CD4-positive, alpha-beta memory T cell (primary cell): ENCODE measurements at regions not wholly inside any gene's neighbourhood (a gene's known extent, or its start where the extent isn't known, plus 50 kb on each side); places are given as distances from the start of the nearest gene placed in this dataset.

Experiments used
- CTCF ChIA-PET: fragments of 350-600 bp; sonication (Branson Sonifier 250); formaldehyde crosslinking; loops from one replicate; lab custom pipeline; 2021; ENCODE audit warnings: inconsistent platforms; ENCODE audit not compliant: partially characterized antibody; lab: Charles Lee
- POLR2A ChIA-PET: fragments of 350-600 bp; sonication (Branson Sonifier 250); formaldehyde crosslinking; loops from one replicate; lab custom pipeline; 2021; ENCODE audit not compliant: partially characterized antibody; lab: Charles Lee
- DNase-seq, 5 donors: peaks; one replicate each; pipeline versions ENCODE4 v3.0.0 to v3.0.0-alpha.2; 2020 to 2022; ENCODE audit warnings: mixed read lengths in 1 of 5
- H3K27ac ChIP-seq: one replicate; pipeline ENCODE4 v1.7.0; 2013; ENCODE audit warnings: low read depth, low read length
- H3K27me3 ChIP-seq: 2 replicates; pipeline ENCODE4 v1.7.0; 2013; ENCODE audit warnings: mild to moderate bottlenecking, low read length, moderate library complexity; ENCODE audit not compliant: insufficient read depth
- H3K36me3 ChIP-seq: 2 replicates; pipeline ENCODE4 v1.7.0; 2013; ENCODE audit warnings: mild to moderate bottlenecking, low read length, moderate library complexity; ENCODE audit not compliant: insufficient read depth
- H3K4me1 ChIP-seq: 2 replicates; pipeline ENCODE4 v1.7.0; 2013; ENCODE audit warnings: mild to moderate bottlenecking, low read length, moderate library complexity; ENCODE audit not compliant: insufficient read depth
- H3K4me3 ChIP-seq, 2 donors: one replicate each; pipeline ENCODE4 v1.7.0; 2013; ENCODE audit warnings: low read length in 2 of 2, mild to moderate bottlenecking in 1 of 2
- H3K9me3 ChIP-seq, 2 donors: one replicate each; pipeline ENCODE4 v1.7.0; 2013; ENCODE audit warnings: low read length in 2 of 2, control low read depth in 1 of 2; ENCODE audit not compliant: control insufficient read depth in 1 of 2
- H3K27ac Mint-ChIP-seq, 7 donors: one replicate each; pipeline ENCODE4 v1.8.0; 2020 to 2021; ENCODE audit warnings: mixed read lengths in 7 of 7, mild to moderate bottlenecking in 6 of 7, inconsistent platforms in 3 of 7, moderate library complexity in 3 of 7
- H3K27me3 Mint-ChIP-seq, 2 donors: one replicate each; pipeline ENCODE4 v1.8.0; 2020 to 2021; ENCODE audit warnings: mixed read lengths in 2 of 2
- H3K36me3 Mint-ChIP-seq, 2 donors: one replicate each; pipeline ENCODE4 v1.8.0; 2020 to 2021; ENCODE audit warnings: mixed read lengths in 2 of 2, inconsistent platforms in 1 of 2, mild to moderate bottlenecking in 1 of 2
- H3K4me1 Mint-ChIP-seq, 4 donors: one replicate each; pipeline ENCODE4 v1.8.0; 2020 to 2021; ENCODE audit warnings: mixed read lengths in 4 of 4, mild to moderate bottlenecking in 1 of 4
- H3K4me3 Mint-ChIP-seq, 8 donors: one replicate each; pipeline ENCODE4 v1.8.0; 2020 to 2021; ENCODE audit warnings: mixed read lengths in 8 of 8, mild to moderate bottlenecking in 7 of 8, moderate library complexity in 6 of 8, inconsistent platforms in 3 of 8
- H3K9me3 Mint-ChIP-seq, 8 donors: one replicate each; pipeline ENCODE4 v1.8.0; 2020 to 2021; ENCODE audit warnings: mixed read lengths in 8 of 8, mild to moderate bottlenecking in 5 of 8, inconsistent platforms in 3 of 8, moderate library complexity in 1 of 8
- intact Hi-C: fragments of 100-400 bp; cut with micrococcal nuclease; formaldehyde crosslinking; loops from one replicate; pipeline ENCODE4 v1.15.1; 2023

DNA sequence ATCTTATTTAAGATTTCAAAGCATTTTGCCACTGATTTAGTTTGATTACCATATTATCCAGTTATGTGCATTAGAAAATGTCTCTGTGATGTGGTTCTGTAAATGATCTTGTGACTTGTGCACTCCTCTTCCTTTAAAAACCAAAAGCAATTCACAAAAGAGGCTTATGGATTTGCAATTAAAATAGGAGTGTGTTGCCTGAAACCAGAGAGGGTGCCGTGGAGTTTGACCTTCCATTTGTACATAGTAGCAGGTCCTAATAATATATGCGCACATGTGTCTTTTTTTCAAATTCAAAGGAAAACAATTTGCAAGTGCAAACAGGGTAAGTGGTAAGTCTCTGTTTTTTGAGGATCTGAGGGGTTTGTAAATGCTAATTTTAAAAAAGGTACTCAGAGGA lies 470.9 kb downstream of the VRK1 start:
- ChIA-PET POLR2A (no interaction called here), CTCF (no interaction called here)
- no peak overlapping the region for H3K4me3 ChIP-seq
- no peaks in the 10 kb centered on the region for H3K4me1 Mint-ChIP-seq
- no peaks in the 10 kb centered on the region for H3K36me3 ChIP-seq
- no peak overlapping the region for H3K4me3 Mint-ChIP-seq
- intact Hi-C loops, result no loop called here
- no peak for DNase-seq
- H3K27ac Mint-ChIP-seq, result no peak overlapping the region
- H3K27ac ChIP-seq, result no peak overlapping the region
- H3K9me3 Mint-ChIP-seq, result no peaks in the 10 kb centered on the region
- no peaks in the 10 kb centered on the region for H3K36me3 Mint-ChIP-seq
- no peaks in the 10 kb centered on the region for H3K9me3 ChIP-seq
- no peaks in the 10 kb centered on the region for H3K4me1 ChIP-seq
- peaks cover 0 to 3% of the 10 kb centered on the region in 2 donors for H3K27me3 Mint-ChIP-seq
- H3K27me3 ChIP-seq, result no peaks in the 10 kb centered on the region

DNA sequence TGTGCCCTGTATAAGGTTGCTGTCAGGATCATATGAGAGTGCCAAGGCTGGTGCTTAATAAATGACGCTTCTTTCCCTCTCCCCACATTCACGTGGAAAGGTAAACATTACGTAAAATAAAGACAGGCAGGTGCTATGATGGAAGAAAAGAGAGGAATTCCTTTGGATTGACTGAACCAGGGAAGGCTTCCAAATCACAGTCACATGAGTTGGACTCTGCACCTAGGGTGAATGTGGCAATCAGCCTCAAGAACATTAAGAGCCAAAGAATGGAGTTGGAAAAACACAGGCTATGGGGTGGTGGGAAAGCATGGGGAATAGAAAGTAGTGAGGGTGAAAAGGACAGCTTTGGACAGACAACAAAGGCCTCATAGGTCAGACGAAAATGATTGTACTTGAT lies 473.1 kb downstream of the VRK1 start:
- no peaks in the 10 kb centered on the region for H3K27me3 ChIP-seq
- no peak overlapping the region for H3K4me3 Mint-ChIP-seq
- H3K36me3 ChIP-seq, result no peaks in the 10 kb centered on the region
- no peak for DNase-seq
- ChIA-PET POLR2A (no interaction called here), CTCF (no interaction called here)
- H3K4me1 Mint-ChIP-seq, result no peaks in the 10 kb centered on the region
- no peak overlapping the region for H3K27ac ChIP-seq
- H3K36me3 Mint-ChIP-seq, result no peaks in the 10 kb centered on the region
- no peak overlapping the region for H3K4me3 ChIP-seq
- no peak overlapping the region for H3K27ac Mint-ChIP-seq
- H3K27me3 Mint-ChIP-seq, result peaks cover 0 to 3% of the 10 kb centered on the region in 2 donors
- no peaks in the 10 kb centered on the region for H3K9me3 ChIP-seq
- intact Hi-C loops, result no loop called here
- H3K4me1 ChIP-seq, result no peaks in the 10 kb centered on the region
- H3K9me3 Mint-ChIP-seq, result no peaks in the 10 kb centered on the region

DNA sequence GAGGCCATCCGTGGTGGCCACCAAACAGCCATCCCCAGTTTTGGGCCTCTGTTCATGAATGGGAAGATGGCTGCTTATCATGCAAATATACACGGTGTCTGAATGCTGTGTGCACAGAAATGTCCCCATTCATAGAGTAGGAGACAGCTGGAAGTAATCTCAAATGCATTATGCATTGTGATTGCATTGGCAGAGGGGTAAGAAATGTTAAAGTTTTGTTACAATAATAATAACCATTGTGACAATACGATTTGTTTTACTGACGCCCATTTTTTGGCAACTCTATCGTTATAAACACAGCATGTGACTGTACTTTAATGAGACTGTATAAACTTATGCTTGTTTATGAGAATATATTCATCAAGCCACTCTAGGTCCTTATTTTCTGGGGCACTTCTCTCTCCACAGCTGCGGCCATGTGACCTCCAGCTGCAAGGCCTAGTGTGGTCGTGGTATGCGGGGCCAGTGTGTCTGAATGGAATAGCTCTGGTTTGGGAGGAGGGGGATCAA lies 474.3 kb downstream of the VRK1 start:
- H3K36me3 ChIP-seq, result no peaks in the 10 kb centered on the region
- no peaks in the 10 kb centered on the region for H3K9me3 ChIP-seq
- CTCF ChIA-PET, result no interaction called here
- no peak for DNase-seq
- H3K27ac Mint-ChIP-seq, result no peak overlapping the region
- no peaks in the 10 kb centered on the region for H3K9me3 Mint-ChIP-seq
- intact Hi-C loops, result no loop called here
- H3K4me3 Mint-ChIP-seq, result no peak overlapping the region
- peaks cover 9% of the 10 kb centered on the region for H3K4me1 ChIP-seq
- no peaks in the 10 kb centered on the region for H3K36me3 Mint-ChIP-seq
- H3K4me3 ChIP-seq, result no peak overlapping the region
- H3K4me1 Mint-ChIP-seq, result peaks cover 4 to 11% (median 7%) of the 10 kb centered on the region in 4 donors
- peaks cover 0 to 4% of the 10 kb centered on the region in 2 donors for H3K27me3 Mint-ChIP-seq
- no peaks in the 10 kb centered on the region for H3K27me3 ChIP-seq
- no peak overlapping the region for H3K27ac ChIP-seq
- POLR2A ChIA-PET, result no interaction called here

DNA sequence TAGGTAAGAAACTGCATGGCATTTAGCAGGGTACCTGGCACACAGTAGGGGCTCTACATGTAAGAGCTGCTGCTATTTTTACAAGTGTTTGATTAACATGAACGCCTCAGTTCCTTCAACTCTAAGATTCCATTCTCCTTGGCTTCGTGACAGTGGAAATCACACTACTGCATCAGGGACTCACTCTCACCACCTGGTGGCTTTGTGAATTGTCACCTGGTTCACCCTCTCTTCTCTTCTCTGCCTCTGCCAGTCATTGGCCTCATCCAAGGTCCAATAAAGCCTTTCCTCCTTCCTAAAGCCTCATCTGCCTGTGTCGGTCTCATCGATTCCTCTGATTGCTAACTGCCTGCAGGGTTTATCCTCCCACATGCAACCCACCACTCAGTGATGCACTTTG lies 476.4 kb downstream of the VRK1 start:
- ChIA-PET CTCF (no interaction called here), POLR2A (no interaction called here)
- H3K36me3 Mint-ChIP-seq, result no peaks in the 10 kb centered on the region

DNA sequence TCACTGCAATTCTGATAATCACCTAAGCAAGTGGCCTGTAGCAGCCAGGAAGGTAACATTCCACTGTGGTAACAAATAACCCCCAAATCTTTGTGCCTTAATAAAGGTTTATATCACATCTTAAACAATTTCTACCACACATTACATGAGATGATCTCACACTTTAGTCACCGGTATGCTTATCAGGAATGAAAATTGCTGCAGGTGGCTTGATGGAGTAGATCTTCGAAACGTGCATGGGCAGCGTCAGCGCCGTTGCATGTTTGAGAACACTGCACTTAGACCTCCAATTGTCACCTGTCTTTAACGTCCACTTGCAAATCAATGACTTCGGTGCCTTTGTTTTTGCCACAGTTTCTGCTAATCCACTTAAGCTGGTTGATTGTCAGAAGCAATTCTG lies 477.4 kb downstream of the VRK1 start:
- CTCF ChIA-PET, result no interaction called here

More for the DNA sequence above, 476.4 kb downstream of the VRK1 start:
- Histone ChIP-seq H3K27me3 (no peaks in the 10 kb centered on the region), H3K9me3 (no peaks in the 10 kb centered on the region), H3K27ac (no peak overlapping the region), H3K4me1 (peaks cover 16% of the 10 kb centered on the region), H3K4me3 (no peak overlapping the region), H3K36me3 (no peaks in the 10 kb centered on the region)
- Mint-ChIP-seq H3K4me3 (no peak overlapping the region), H3K27ac (peak overlapping the region in 1 of 7 donors; percentile 37), H3K9me3 (no peaks in the 10 kb centered on the region), H3K4me1 (peaks cover 8 to 18% (median 12%) of the 10 kb centered on the region in 4 donors), H3K27me3 (peaks cover 2 to 10% of the 10 kb centered on the region in 2 donors)
- intact Hi-C loops, result no loop called here
- no peak for DNase-seq

DNA sequence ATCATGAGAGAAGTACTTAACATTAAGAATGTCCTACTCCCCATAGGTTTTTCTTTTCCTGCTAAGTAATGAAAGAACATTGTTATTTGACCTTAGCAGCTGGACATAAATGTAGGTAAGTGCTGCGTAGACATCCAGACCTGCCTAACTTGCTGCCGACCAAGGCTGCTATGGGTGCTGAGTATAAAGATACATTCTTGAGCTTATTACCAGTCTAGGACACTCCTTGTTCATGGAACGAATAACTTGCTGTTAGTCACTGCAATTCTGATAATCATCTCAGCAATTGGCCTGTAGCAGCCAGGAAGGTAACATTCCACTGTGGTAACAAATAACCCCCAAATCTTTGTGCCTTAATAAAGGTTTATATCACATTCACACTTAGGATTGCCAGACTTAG lies 478.1 kb downstream of the VRK1 start:
- H3K4me3 Mint-ChIP-seq, result no peak overlapping the region
- H3K27me3 Mint-ChIP-seq, result peaks cover 2 to 13% of the 10 kb centered on the region in 2 donors
- ChIA-PET CTCF (no interaction called here), POLR2A (no interaction called here)
- Histone ChIP-seq H3K4me1 (peaks cover 16% of the 10 kb centered on the region), H3K27me3 (no peaks in the 10 kb centered on the region), H3K9me3 (no peaks in the 10 kb centered on the region), H3K4me3 (no peak overlapping the region), H3K27ac (no peak overlapping the region), H3K36me3 (no peaks in the 10 kb centered on the region)
- H3K27ac Mint-ChIP-seq, result no peak overlapping the region
- H3K9me3 Mint-ChIP-seq, result no peaks in the 10 kb centered on the region
- no peak for DNase-seq
- intact Hi-C loops, result no loop called here
- H3K4me1 Mint-ChIP-seq, result peaks cover 8 to 18% (median 12%) of the 10 kb centered on the region in 4 donors
- no peaks in the 10 kb centered on the region for H3K36me3 Mint-ChIP-seq

More for the DNA sequence above, 477.4 kb downstream of the VRK1 start:
- peaks cover 16% of the 10 kb centered on the region for H3K4me1 ChIP-seq
- Mint-ChIP-seq H3K27me3 (peaks cover 2 to 13% of the 10 kb centered on the region in 2 donors), H3K4me1 (peaks cover 8 to 18% (median 12%) of the 10 kb centered on the region in 4 donors), H3K36me3 (no peaks in the 10 kb centered on the region), H3K4me3 (no peak overlapping the region), H3K27ac (no peak overlapping the region), H3K9me3 (no peaks in the 10 kb centered on the region)
- no peaks in the 10 kb centered on the region for H3K36me3 ChIP-seq
- H3K9me3 ChIP-seq, result no peaks in the 10 kb centered on the region
- POLR2A ChIA-PET, result no interaction called here
- no peak overlapping the region for H3K27ac ChIP-seq
- intact Hi-C loops, result no loop called here
- no peak overlapping the region for H3K4me3 ChIP-seq
- H3K27me3 ChIP-seq, result no peaks in the 10 kb centered on the region
- no peak for DNase-seq

DNA sequence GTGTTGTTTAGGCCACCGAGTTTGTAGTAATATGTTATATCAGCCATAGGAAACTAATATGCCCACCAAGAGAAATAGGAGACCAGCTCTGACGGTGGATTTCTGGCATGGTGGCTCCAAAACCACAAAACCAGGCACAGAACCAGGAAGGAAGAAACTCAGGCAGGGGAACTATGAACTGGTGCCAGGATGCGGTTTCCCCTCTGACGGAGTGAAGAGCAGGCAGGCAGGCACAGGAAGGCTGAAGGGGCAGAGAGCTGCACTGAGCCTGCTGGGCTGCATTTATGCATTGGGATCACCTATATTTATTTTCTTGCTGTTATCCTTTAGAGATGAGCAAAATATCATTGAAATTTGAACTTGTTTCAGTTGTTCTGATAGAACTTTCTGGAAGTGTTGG lies 479.4 kb downstream of the VRK1 start:
- no peaks in the 10 kb centered on the region for H3K9me3 Mint-ChIP-seq
- Histone ChIP-seq H3K4me1 (peaks cover 16% of the 10 kb centered on the region), H3K27ac (no peak overlapping the region), H3K9me3 (no peaks in the 10 kb centered on the region), H3K27me3 (no peaks in the 10 kb centered on the region), H3K4me3 (no peak overlapping the region), H3K36me3 (no peaks in the 10 kb centered on the region)
- peaks cover 2 to 10% of the 10 kb centered on the region in 2 donors for H3K27me3 Mint-ChIP-seq
- H3K4me3 Mint-ChIP-seq, result peak overlapping the region in 6 of 8 donors; percentile 0 to 42 (median 14)
- ChIA-PET POLR2A (interaction anchor here (0.6 to 0.7 kb wide), 2 partner anchors 182 to 326 kb away, joined by 3 read pairs; no protein-coding TSS in a partner anchor), CTCF (no interaction called here)
- H3K4me1 Mint-ChIP-seq, result peaks cover 10 to 18% (median 12%) of the 10 kb centered on the region in 4 donors
- H3K36me3 Mint-ChIP-seq, result no peaks in the 10 kb centered on the region
- peak in 3 of 5 donors; percentile 5 to 11 (median 7) for DNase-seq
- H3K27ac Mint-ChIP-seq, result peak overlapping the region in 1 of 7 donors; percentile 8
- intact Hi-C loops, result no loop called here
